ENCODE measurements at regions not wholly inside any gene's neighbourhood (a gene's known extent, or its start where the extent isn't known, plus 50 kb on each side); places are given as distances from the start of the nearest gene placed in this dataset.

GRCh38 chr2:66832646-66833435, 397.9 kb downstream of the MEIS1 start:
- intact Hi-C loops (cut with micrococcal nuclease; ENCODE audit: unreplicated experiment), result no loop called here
- ATAC-seq, result no peak
- Histone ChIP-seq H3K4me1 (ENCODE audit: control insufficient read depth, insufficient read depth, low read length) (no peaks in the 10 kb centered on the region), H3K9me3 (ENCODE audit: control insufficient read depth, insufficient read depth, low read depth, low read length) (no peaks in the 10 kb centered on the region), H3K27me3 (ENCODE audit: control insufficient read depth, insufficient read depth, low read length) (no peaks in the 10 kb centered on the region), H3K27ac (ENCODE audit: low read length) (no peak overlapping the region), H3K4me3 (ENCODE audit: low read depth in 2 of 2, low read length in 2 of 2) (no peak overlapping the region), H3K36me3 (ENCODE audit: control insufficient read depth, insufficient read depth, low read length) (no peaks in the 10 kb centered on the region)
- no TSS peak for BruUV-seq (replicated peaks)
- in situ Hi-C loops (cut with HindIII; ENCODE audit: low pct_unique_long_range_greater_than_20kb, low sequenced_read_pairs), result no loop called here
- TF ChIP-seq REST (IDR thresholded peaks at IDR 0.05; ENCODE audit: insufficient read depth in 1 of 2, low read depth in 2 of 2, low read length in 1 of 2), result no peak
- TF ChIP-seq SIN3A (IDR thresholded peaks at IDR 0.05; ENCODE audit: borderline replicate concordance, insufficient read depth, low read depth, low read length), result no peak
- TF ChIP-seq TCF7L2 (IDR thresholded peaks at IDR 0.05; ENCODE audit: low read depth, low read length), result no peak
- DNase-seq (ENCODE audit: low read depth, low spot score), result no peak
- CTCF ChIA-PET, result no interaction called here
- POLR2A ChIA-PET, result no interaction called here

- TF ChIP-seq CTCF (IDR thresholded peaks at IDR 0.05) (no peak), TCF7L2 (IDR thresholded peaks at IDR 0.05; ENCODE audit: low read depth, low read length) (no peak), SIN3A (IDR thresholded peaks at IDR 0.05; ENCODE audit: borderline replicate concordance, insufficient read depth, low read depth, low read length) (no peak)
- ChIA-PET POLR2A (no interaction called here), CTCF (no interaction called here)
- intact Hi-C loops (cut with micrococcal nuclease; ENCODE audit: unreplicated experiment) (no loop called here), in situ Hi-C loops (cut with HindIII; ENCODE audit: low pct_unique_long_range_greater_than_20kb, low sequenced_read_pairs) (no loop called here)
- Histone ChIP-seq H3K4me1 (ENCODE audit: control insufficient read depth, insufficient read depth, low read length) (no peaks in the 10 kb centered on the region), H3K36me3 (ENCODE audit: control insufficient read depth, insufficient read depth, low read length) (no peaks in the 10 kb centered on the region), H3K4me3 (ENCODE audit: low read depth in 2 of 2, low read length in 2 of 2) (no peak overlapping the region), H3K27ac (ENCODE audit: low read length) (no peak overlapping the region), H3K27me3 (ENCODE audit: control insufficient read depth, insufficient read depth, low read length) (no peaks in the 10 kb centered on the region), H3K9me3 (ENCODE audit: control insufficient read depth, insufficient read depth, low read depth, low read length) (no peaks in the 10 kb centered on the region)
- DNase-seq (ENCODE audit: low read depth, low spot score) (no peak), ATAC-seq (no peak)
- BruUV-seq (replicated peaks), result no TSS peak
Observed at GRCh38 chr2:66834859-66835258, 399.9 kb downstream of the MEIS1 start.

GRCh38 chr2:66836851-66837250, 401.9 kb downstream of the MEIS1 start:
- BruUV-seq (replicated peaks), result no TSS peak
- ChIA-PET CTCF (no interaction called here), POLR2A (no interaction called here)
- DNase-seq (ENCODE audit: low read depth, low spot score) (no peak), ATAC-seq (no peak)
- Histone ChIP-seq H3K4me1 (ENCODE audit: control insufficient read depth, insufficient read depth, low read length) (no peaks in the 10 kb centered on the region), H3K9me3 (ENCODE audit: control insufficient read depth, insufficient read depth, low read depth, low read length) (no peaks in the 10 kb centered on the region), H3K36me3 (ENCODE audit: control insufficient read depth, insufficient read depth, low read length) (no peaks in the 10 kb centered on the region), H3K4me3 (ENCODE audit: low read depth in 2 of 2, low read length in 2 of 2) (no peak overlapping the region), H3K27me3 (ENCODE audit: control insufficient read depth, insufficient read depth, low read length) (no peaks in the 10 kb centered on the region), H3K27ac (ENCODE audit: low read length) (no peak overlapping the region)
- in situ Hi-C loops (cut with HindIII; ENCODE audit: low pct_unique_long_range_greater_than_20kb, low sequenced_read_pairs), result no loop called here
- intact Hi-C loops (cut with micrococcal nuclease; ENCODE audit: unreplicated experiment), result no loop called here
- TF ChIP-seq POLR2AphosphoS5 (IDR thresholded peaks at IDR 0.05; ENCODE audit: low read depth, low read length), result no peak
- TF ChIP-seq REST (IDR thresholded peaks at IDR 0.05; ENCODE audit: insufficient read depth in 1 of 2, low read depth in 2 of 2, low read length in 1 of 2), result no peak
